Right atrium auricular region (tissue), 2 donors: ENCODE measurements at regions not wholly inside any gene's neighbourhood (a gene's known extent, or its start where the extent isn't known, plus 50 kb on each side); places are given as distances from the start of the nearest gene placed in this dataset.

Experiments used
- DNase-seq: peaks from one replicate; pipeline ENCODE4 v3.0.0-alpha.2; 2019; ENCODE audit warnings: low spot score
- H3K27ac ChIP-seq, 2 donors: fragments of 200-600 bp; sonication (generic); 1 replicate in 1 of 2; 2 replicates in 1 of 2; pipeline ENCODE4 v1.5.1; 2016 to 2019
- H3K27me3 ChIP-seq, 2 donors: fragments of 200-600 bp; sonication (generic); one replicate each; pipeline versions ENCODE4 v1.5.1 to v1.6.0; 2017 to 2019
- H3K36me3 ChIP-seq: fragments of 200-600 bp; sonication (generic); one replicate; pipeline ENCODE4 v1.5.1; 2016
- H3K4me1 ChIP-seq, 2 donors: fragments of 200-600 bp; sonication (generic); one replicate each; pipeline versions ENCODE4 v1.5.1 to v1.6.0; 2017 to 2019
- H3K4me3 ChIP-seq, 2 donors: fragments of 200-600 bp; sonication (generic); 1 replicate in 1 of 2; 2 replicates in 1 of 2; pipeline ENCODE4 v1.5.1; 2017 to 2019; ENCODE audit warnings: mild to moderate bottlenecking in 1 of 2, moderate library complexity in 1 of 2
- H3K9me3 ChIP-seq, 2 donors: fragments of 200-600 bp; sonication (generic); one replicate each; pipeline ENCODE4 v1.5.1; 2019
- TF ChIP-seq, protein P1 (sequence below), 2 donors: fragments of 200-600 bp; sonication (generic); IDR thresholded peaks; one replicate each; pipeline ENCODE4 v1.5.1; 2019; ENCODE audit warnings: antibody characterized with exemption in 2 of 2

DNA sequence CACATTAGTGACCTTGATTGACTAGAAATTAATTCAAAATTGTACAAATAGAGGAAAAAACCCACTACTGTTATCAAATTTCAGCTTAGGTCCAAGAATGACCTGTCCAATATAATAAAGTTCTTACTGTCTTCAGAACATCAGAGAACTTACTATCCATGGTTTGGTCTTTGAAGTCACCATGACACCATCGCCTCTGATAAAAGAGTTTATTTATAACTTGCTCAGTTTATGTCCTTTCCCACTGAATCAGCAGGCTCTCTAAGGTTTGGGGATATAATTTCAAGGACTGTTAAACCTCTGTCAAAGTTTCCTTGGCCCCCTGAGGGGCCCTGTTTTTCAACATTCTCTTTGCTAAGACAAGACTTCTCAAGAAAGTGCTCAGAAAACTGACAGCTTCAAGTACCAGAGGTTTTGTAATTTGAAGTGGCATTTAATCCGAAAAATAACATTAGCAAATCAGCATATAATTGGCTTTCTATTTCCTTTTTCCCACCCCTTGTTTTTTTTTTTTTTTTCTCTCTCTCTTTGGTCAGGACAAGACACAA, 191.7 kb upstream of the FERD3L start:
- H3K36me3 ChIP-seq, result no peaks in the 10 kb centered on the region
- DNase-seq, result no peak
- TF ChIP-seq, protein P1, sequence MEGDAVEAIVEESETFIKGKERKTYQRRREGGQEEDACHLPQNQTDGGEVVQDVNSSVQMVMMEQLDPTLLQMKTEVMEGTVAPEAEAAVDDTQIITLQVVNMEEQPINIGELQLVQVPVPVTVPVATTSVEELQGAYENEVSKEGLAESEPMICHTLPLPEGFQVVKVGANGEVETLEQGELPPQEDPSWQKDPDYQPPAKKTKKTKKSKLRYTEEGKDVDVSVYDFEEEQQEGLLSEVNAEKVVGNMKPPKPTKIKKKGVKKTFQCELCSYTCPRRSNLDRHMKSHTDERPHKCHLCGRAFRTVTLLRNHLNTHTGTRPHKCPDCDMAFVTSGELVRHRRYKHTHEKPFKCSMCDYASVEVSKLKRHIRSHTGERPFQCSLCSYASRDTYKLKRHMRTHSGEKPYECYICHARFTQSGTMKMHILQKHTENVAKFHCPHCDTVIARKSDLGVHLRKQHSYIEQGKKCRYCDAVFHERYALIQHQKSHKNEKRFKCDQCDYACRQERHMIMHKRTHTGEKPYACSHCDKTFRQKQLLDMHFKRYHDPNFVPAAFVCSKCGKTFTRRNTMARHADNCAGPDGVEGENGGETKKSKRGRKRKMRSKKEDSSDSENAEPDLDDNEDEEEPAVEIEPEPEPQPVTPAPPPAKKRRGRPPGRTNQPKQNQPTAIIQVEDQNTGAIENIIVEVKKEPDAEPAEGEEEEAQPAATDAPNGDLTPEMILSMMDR (IDR thresholded peaks at IDR 0.05), result no peak

DNA sequence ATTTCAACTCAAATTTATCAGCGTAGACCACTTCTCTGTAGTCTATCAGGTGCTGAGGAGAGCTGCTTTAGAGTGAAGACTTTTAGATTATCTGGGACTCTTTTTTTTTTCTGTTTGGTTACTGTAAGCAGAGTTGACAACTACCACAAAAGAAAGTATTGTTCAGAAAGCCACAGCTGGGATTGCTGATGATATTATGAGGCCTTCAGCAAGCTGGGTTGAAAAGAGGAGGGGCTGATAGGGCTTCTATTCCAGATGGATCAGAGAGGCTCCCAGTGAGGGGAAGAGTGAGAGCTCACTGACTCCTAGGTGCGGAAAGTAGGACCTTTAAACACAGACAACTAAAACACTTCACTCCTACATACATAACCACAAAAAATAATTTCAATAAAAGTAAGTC, 188.5 kb upstream of the FERD3L start:
- Histone ChIP-seq H3K4me1 (no peaks in the 10 kb centered on the region), H3K4me3 (no peak overlapping the region), H3K9me3 (no peaks in the 10 kb centered on the region), H3K27ac (no peak overlapping the region), H3K27me3 (no peaks in the 10 kb centered on the region), H3K36me3 (no peaks in the 10 kb centered on the region)
- TF ChIP-seq, protein P1 (IDR thresholded peaks at IDR 0.05), result no peak
- no peak for DNase-seq

More for the DNA sequence above, 191.7 kb upstream of the FERD3L start:
- no peak overlapping the region for H3K4me3 ChIP-seq
- peaks cover 0 to 6% of the 10 kb centered on the region in 2 donors for H3K9me3 ChIP-seq
- no peak overlapping the region for H3K27ac ChIP-seq
- H3K4me1 ChIP-seq, result no peaks in the 10 kb centered on the region
- no peaks in the 10 kb centered on the region for H3K27me3 ChIP-seq

GRCh38 chr7:19327018-19327417, 181.8 kb upstream of the FERD3L start:
- TF ChIP-seq, protein P1 (IDR thresholded peaks at IDR 0.05), result no peak
- no peak overlapping the region for H3K4me3 ChIP-seq
- H3K9me3 ChIP-seq, result no peaks in the 10 kb centered on the region
- no peaks in the 10 kb centered on the region for H3K27me3 ChIP-seq
- H3K27ac ChIP-seq, result no peak overlapping the region
- H3K4me1 ChIP-seq, result no peaks in the 10 kb centered on the region
- no peak for DNase-seq
- H3K36me3 ChIP-seq, result no peaks in the 10 kb centered on the region

DNA sequence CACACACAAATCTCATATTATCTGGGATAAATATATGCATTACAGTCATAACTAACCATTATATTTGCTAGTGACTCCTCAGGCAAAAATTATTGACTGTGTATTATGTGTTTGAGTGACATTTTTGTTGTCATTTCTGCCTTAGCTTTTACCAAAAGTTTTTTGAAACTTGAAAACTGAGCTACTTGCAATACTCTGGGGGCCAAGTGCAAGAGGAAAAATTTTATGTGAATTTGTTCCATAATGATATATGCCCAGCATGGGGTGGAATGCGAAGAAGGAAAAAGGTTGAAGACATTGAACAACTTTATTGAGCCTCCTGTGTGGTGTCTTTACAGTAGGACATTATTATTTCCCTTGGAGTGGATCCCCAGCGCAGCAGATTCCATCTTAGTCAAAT, 176.8 kb upstream of the FERD3L start:
- H3K4me1 ChIP-seq, result no peaks in the 10 kb centered on the region
- DNase-seq, result no peak
- no peaks in the 10 kb centered on the region for H3K27me3 ChIP-seq
- H3K4me3 ChIP-seq, result no peak overlapping the region
- TF ChIP-seq, protein P1 (IDR thresholded peaks at IDR 0.05), result no peak
- H3K36me3 ChIP-seq, result no peaks in the 10 kb centered on the region
- no peaks in the 10 kb centered on the region for H3K9me3 ChIP-seq
- no peak overlapping the region for H3K27ac ChIP-seq

DNA sequence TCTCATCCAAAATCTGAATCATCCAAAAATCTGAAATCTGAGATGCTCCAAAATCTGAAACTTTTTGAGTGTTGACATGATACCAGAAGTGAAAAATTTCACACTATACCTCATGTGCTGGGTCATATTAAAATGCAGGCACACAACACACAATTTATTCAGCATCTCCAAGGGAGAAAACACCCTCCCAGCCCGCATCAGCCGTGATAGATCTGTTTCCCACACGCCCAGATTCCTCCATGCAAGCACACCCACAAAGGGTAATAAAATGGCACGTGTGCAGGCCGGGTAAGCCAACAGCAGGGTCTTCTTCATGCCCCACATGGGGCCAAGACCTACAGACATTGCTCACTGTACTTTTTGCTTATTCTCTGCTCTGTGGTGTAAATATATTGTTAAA, 173.1 kb upstream of the FERD3L start:
- Histone ChIP-seq H3K4me1 (no peaks in the 10 kb centered on the region), H3K27me3 (no peaks in the 10 kb centered on the region), H3K27ac (no peak overlapping the region), H3K36me3 (no peaks in the 10 kb centered on the region), H3K4me3 (no peak overlapping the region), H3K9me3 (no peaks in the 10 kb centered on the region)
- DNase-seq, result no peak
- TF ChIP-seq, protein P1 (IDR thresholded peaks at IDR 0.05), result no peak

DNA sequence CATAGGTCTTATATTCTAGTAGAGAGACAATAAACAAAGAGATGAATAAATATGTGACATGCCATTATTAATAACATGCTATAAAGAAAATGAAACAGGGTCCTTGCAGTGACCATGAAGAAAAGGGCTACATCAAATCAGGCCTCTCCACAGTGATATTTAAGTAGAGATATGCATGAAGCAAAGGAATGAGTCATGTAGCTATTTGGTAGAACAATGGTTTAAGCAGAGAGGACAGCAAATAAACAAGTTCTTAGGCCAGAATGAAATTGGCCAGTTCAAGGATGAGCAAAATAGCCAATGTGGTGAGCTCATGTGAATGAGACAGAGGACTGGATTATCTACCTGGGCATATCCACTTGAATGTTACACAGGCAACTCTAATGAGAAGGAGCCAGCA, 172.2 kb upstream of the FERD3L start:
- no peak overlapping the region for H3K27ac ChIP-seq
- no peak overlapping the region for H3K4me3 ChIP-seq
- no peak for DNase-seq
- H3K9me3 ChIP-seq, result no peaks in the 10 kb centered on the region
- no peaks in the 10 kb centered on the region for H3K36me3 ChIP-seq
- H3K27me3 ChIP-seq, result no peaks in the 10 kb centered on the region
- no peaks in the 10 kb centered on the region for H3K4me1 ChIP-seq
- TF ChIP-seq, protein P1 (IDR thresholded peaks at IDR 0.05), result no peak
